Keratinocyte (primary cell): ENCODE measurements at regions not wholly inside any gene's neighbourhood (a gene's known extent, or its start where the extent isn't known, plus 50 kb on each side); places are given as distances from the start of the nearest gene placed in this dataset.
A peak's percentile ranks its signal among the peaks of the same experiment; 100 is the strongest.

Source experiments
- DNase-seq: peaks from one replicate; pipeline ENCODE4 v3.0.0-alpha.2; 2011; ENCODE audit warnings: low read depth, missing footprints, low spot score
- FAIRE-seq: peaks from 2 replicates; lab custom pipeline; 2011; peaks lifted over from hg19 to GRCh38; lab: Jason Lieb, UNC
- H2AFZ ChIP-seq: 2 replicates; pipeline ENCODE4 v1.6.0; 2012; ENCODE audit warnings: low read length, control low read depth, inconsistent platforms; ENCODE audit not compliant: control insufficient read depth
- H3K27ac ChIP-seq: 2 replicates; pipeline ENCODE4 v1.5.1; 2011; ENCODE audit warnings: low read length; ENCODE audit not compliant: control insufficient read depth, insufficient read depth
- H3K27me3 ChIP-seq: 3 replicates; pipeline ENCODE4 v1.6.0; 2011; ENCODE audit warnings: low read length; ENCODE audit not compliant: control insufficient read depth, insufficient read depth; ENCODE audit errors: extremely low read depth
- H3K36me3 ChIP-seq, 2 experiments: 2 replicates in 1 of 2; 3 replicates in 1 of 2; pipeline ENCODE4 v1.5.1; 2011; ENCODE audit warnings: low read length in 2 of 2, mild to moderate bottlenecking in 1 of 2; ENCODE audit not compliant: control insufficient read depth in 2 of 2, insufficient read depth in 2 of 2; ENCODE audit errors: extremely low read depth in 1 of 2
- H3K4me1 ChIP-seq: 3 replicates; pipeline ENCODE4 v1.5.1; 2011; ENCODE audit warnings: low read length; ENCODE audit not compliant: control insufficient read depth, insufficient read depth; ENCODE audit errors: extremely low read depth
- H3K4me2 ChIP-seq: 3 replicates; pipeline ENCODE4 v1.6.0; 2011; ENCODE audit warnings: low read depth, low read length; ENCODE audit not compliant: control insufficient read depth, insufficient read depth; ENCODE audit errors: extremely low read depth
- H3K4me3 ChIP-seq, 3 experiments: fragments of 200-600 bp in 1 of 3; sonication (generic) in 1 of 3; 2 replicates in 2 of 3; 3 replicates in 1 of 3; pipeline ENCODE4 v1.5.1; 2011 to 2016; ENCODE audit warnings: low read length in 3 of 3, mild to moderate bottlenecking in 3 of 3, control low read depth in 2 of 3, inconsistent platforms in 1 of 3, low read depth in 1 of 3, mixed read lengths in 1 of 3, mixed run types in 1 of 3, moderate library complexity in 1 of 3; ENCODE audit not compliant: control insufficient read depth in 2 of 3, insufficient read depth in 2 of 3; ENCODE audit errors: extremely low read depth in 1 of 3
- H3K79me2 ChIP-seq: 2 replicates; pipeline ENCODE4 v1.6.0; 2012; ENCODE audit warnings: low read length; ENCODE audit not compliant: control insufficient read depth, insufficient read depth
- H3K9ac ChIP-seq: 3 replicates; pipeline ENCODE4 v1.6.0; 2011; ENCODE audit warnings: low read length; ENCODE audit not compliant: control insufficient read depth, insufficient read depth; ENCODE audit errors: extremely low read depth
- H3K9me1 ChIP-seq: 3 replicates; pipeline ENCODE4 v1.6.0; 2011; ENCODE audit warnings: low read length; ENCODE audit not compliant: control insufficient read depth, insufficient read depth; ENCODE audit errors: extremely low read depth
- H3K9me3 ChIP-seq: 2 replicates; pipeline ENCODE4 v1.5.1; 2012; ENCODE audit warnings: low read depth, low read length; ENCODE audit not compliant: control insufficient read depth
- H4K20me1 ChIP-seq: 3 replicates; pipeline ENCODE4 v1.6.0; 2011; ENCODE audit warnings: low read length; ENCODE audit not compliant: control insufficient read depth, insufficient read depth; ENCODE audit errors: extremely low read depth
- CTCF ChIP-seq, 3 experiments: IDR thresholded peaks in 1 of 3; conservative IDR thresholded peaks in 1 of 3; optimal IDR thresholded peaks in 1 of 3; 2 replicates in 2 of 3; 3 replicates in 1 of 3; pipeline versions ENCODE3 to v1.5.1; 2011; ENCODE audit warnings: low read length in 3 of 3, mild to moderate bottlenecking in 3 of 3, moderate library complexity in 2 of 3, control low read depth in 1 of 3, inconsistent platforms in 1 of 3; ENCODE audit not compliant: insufficient read depth in 2 of 3; ENCODE audit errors: extremely low read depth in 1 of 3
- EZH2 ChIP-seq: IDR thresholded peaks from one replicate; pipeline ENCODE4 v1.6.1; 2012; ENCODE audit warnings: inconsistent platforms, mild to moderate bottlenecking, low read length, moderate library complexity
- dilution Hi-C: fragments of 300-500 bp; cut with MboI; formaldehyde crosslinking; loops from one replicate; pipeline ENCODE4 v1.7.0; 2020; ENCODE audit warnings: low sequenced_read_pairs; ENCODE audit not compliant: extremely low pct_ligation_motif_present

GRCh38 chr13:73370066-73370465 lies 311.3 kb downstream of the KLF5 start:
- Histone ChIP-seq H4K20me1 (no peaks in the 10 kb centered on the region), H3K9me1 (no peaks in the 10 kb centered on the region), H3K27me3 (no peaks in the 10 kb centered on the region), H3K36me3 (no peaks in the 10 kb centered on the region), H3K4me3 (no peak overlapping the region), H3K4me2 (no peak overlapping the region), H2AFZ (no peak overlapping the region), H3K79me2 (no peaks in the 10 kb centered on the region), H3K9ac (peak overlapping the region; percentile 3), H3K4me1 (peaks cover 44% of the 10 kb centered on the region), H3K27ac (peak overlapping the region; percentile 98), H3K9me3 (no peaks in the 10 kb centered on the region)
- dilution Hi-C loops = no loop called here
- DNase-seq (no peak), FAIRE-seq (peak; percentile 67)
- TF ChIP-seq EZH2 (no peak), CTCF (optimal IDR thresholded peaks at IDR 0.05 in 1 of 3, IDR thresholded peaks at IDR 0.05 in 1 of 3, conservative IDR thresholded peaks at IDR 0.05 in 1 of 3; ENCODE audit: extremely low read depth in 1 of 3, insufficient read depth in 2 of 3, low read length in 3 of 3) (no peak)

GRCh38 chr13:73369095-73369494 lies 310.3 kb downstream of the KLF5 start:
- no peak overlapping the region for H2AFZ ChIP-seq
- no peaks in the 10 kb centered on the region for H3K36me3 ChIP-seq
- peak overlapping the region; percentile 98 for H3K27ac ChIP-seq
- H3K79me2 ChIP-seq = no peaks in the 10 kb centered on the region
- H3K9me3 ChIP-seq = no peaks in the 10 kb centered on the region
- dilution Hi-C loops = no loop called here
- FAIRE-seq = peak; percentile 61
- no peak overlapping the region for H3K4me3 ChIP-seq
- no peaks in the 10 kb centered on the region for H4K20me1 ChIP-seq
- H3K4me2 ChIP-seq = peak overlapping the region; percentile 28
- H3K9ac ChIP-seq = peak overlapping the region; percentile 85
- TF ChIP-seq EZH2 (no peak), CTCF (optimal IDR thresholded peaks at IDR 0.05 in 1 of 3, IDR thresholded peaks at IDR 0.05 in 1 of 3, conservative IDR thresholded peaks at IDR 0.05 in 1 of 3; ENCODE audit: extremely low read depth in 1 of 3, insufficient read depth in 2 of 3, low read length in 3 of 3) (no peak)
- H3K9me1 ChIP-seq = no peaks in the 10 kb centered on the region
- DNase-seq = no peak
- H3K27me3 ChIP-seq = no peaks in the 10 kb centered on the region
- peaks cover 52% of the 10 kb centered on the region for H3K4me1 ChIP-seq
